HCEC 1CT (cell line): ENCODE measurements at regions not wholly inside any gene's neighbourhood (a gene's known extent, or its start where the extent isn't known, plus 50 kb on each side); places are given as distances from the start of the nearest gene placed in this dataset.
A peak's percentile ranks its signal among the peaks of the same experiment; 100 is the strongest.
"Not testable (repeated sequence)": the region's sequence is repeated elsewhere in the genome, so short reads cannot be mapped to it uniquely, and the experiment has no call there.

ENCODE experiments used
- DNase-seq: peaks from one replicate; pipeline ENCODE4 v3.0.0-alpha.2; 2017

DNA sequence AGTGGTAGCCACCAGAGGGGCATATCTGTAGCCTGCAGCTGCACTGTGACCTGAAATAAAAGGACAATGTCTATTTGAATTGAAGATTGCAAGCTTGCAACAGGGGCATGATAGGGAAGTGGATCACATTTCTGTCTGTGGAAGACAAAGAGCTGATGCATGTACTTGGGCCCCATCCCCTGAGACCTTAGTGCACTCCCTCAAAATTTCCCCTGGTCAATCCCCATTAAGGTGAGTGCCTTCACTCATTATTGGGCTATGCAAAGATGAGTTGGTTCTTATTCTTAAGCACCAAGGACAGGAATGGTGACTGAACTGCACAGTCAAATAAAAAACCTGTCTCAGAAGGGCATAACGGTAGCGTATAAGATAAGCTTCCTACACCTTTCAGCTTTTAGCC lies 273.1 kb upstream of the ARSJ start:
- no peak for DNase-seq

DNA sequence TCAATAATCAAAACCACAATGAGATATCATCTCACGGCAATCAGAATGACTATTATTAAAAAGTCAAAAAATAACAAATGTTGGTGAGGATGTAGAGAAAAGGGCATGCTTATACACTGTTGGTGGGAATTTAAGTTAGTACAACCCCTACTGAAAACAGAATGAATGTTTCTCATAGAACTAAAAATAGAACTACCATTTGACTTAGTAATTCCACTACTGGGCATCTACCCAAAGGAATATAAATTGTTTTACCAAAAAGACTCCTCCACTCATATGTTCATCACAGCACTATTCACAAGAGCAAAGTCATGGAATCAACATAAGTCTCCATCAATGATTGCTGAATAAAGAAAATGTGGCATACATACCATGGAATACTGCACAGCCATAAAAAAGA lies 278.1 kb upstream of the ARSJ start:
- DNase-seq: peak; percentile 14

DNA sequence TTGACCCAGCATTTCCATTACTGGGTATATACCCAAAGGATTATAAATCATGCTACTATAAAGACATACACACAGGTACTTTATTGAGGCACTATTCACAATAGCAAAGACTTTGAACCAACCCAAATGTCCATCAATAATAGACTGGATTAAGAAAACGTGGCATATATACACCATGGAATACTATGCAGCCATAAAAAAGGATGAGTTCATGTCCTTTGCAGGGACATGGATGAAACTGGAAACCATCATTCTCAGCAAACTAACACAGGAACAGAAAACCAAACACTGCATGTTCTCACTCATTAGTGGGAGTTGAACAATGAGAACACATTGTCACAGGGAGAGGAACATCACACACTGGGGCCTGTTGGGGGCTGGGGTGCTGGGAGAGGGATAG lies 283.0 kb upstream of the ARSJ start:
- not testable (repeated sequence) for DNase-seq

DNA sequence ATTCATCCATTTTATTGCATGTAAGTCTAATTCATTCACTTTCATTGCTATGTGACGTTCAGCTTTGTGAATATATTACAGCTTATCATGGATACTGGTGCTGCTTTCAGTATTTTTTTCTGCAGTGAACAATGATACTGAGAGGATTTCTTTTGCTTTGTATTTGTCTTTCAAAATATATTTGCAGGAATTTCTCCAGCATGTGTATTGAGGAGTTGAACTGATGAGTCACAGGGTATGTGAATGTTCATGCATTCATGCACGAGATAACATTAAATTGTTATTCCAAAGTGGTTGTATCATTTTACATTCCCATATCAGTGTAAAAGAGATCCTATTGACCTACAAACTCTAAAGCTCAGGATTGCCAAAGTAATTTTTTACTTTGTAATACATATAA lies 283.8 kb upstream of the ARSJ start:
- DNase-seq: peak; percentile 35

DNA sequence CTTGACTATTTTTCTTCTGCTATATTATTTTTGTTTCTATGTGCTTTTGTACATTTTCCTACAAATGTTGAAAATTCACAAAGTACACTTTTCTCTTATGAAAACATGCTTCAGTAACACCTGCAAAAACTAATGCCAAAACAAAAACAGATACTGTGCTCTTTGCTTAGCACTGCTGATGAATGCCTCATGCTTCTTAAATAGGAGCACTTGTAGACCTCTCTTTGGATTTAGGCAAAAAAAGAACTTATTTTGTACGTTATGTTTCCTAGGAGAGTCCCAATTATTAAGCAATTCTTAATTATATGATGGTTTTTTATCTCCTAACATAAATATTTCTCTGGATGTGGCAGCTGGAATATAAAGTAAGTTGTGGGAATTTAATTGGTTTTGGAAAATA lies 285.0 kb upstream of the ARSJ start:
- no peak for DNase-seq

DNA sequence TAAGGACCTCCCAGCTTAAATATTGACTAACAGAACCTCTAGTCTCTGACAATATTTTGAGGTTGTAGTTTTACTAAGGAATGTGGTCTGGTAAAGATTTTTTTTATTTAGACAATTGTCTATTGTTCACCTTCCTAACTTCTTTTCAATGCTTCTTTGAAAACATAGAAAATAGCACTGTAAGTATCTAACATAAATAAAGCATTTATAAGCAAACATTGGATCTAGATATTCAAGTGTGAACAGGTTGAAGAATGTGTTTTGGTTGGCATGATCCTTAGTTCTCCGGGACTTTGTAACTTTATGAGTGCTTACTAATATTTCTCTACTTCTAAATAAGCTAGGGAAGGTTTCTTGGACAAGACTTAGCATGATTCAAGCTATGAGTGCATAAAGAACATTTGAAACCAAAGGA lies 285.4 kb upstream of the ARSJ start:
- no peak for DNase-seq

DNA sequence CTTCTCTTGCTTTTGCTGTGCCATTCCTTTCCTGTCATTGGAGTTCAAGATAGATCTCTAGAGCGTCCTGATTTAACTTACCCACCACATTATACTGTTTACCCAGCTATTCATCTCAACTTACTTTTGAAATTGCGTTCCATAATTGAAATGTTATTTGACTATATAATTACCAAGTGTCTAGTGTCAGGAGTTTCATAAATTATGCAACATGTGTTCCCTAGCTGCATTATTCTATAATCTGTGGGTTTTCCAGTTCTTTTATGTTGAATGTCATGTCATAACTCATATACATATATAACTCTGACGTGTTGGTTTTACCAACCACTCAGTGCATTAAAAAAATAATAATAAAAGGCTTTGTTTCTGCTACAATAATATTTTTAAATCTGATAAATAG lies 285.9 kb upstream of the ARSJ start:
- no peak for DNase-seq

DNA sequence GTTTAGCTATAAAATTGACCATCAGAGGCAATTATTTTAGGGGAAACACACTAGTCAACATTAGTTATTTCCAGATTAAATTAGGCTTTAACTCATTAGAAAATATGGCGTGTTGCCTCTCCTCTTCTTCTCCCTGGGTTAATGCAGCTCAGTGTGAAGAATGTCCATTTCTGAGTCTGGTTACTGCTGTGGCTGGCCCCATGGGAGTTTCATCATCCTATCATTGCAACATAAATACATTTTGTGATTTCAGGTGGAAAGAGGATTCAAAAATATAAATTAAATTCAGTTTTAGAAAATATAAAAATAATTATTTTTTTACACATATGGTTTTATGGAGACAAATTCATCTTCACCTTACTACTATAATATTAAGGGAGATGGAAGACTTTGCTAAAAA lies 288.5 kb upstream of the ARSJ start:
- DNase-seq: no peak

DNA sequence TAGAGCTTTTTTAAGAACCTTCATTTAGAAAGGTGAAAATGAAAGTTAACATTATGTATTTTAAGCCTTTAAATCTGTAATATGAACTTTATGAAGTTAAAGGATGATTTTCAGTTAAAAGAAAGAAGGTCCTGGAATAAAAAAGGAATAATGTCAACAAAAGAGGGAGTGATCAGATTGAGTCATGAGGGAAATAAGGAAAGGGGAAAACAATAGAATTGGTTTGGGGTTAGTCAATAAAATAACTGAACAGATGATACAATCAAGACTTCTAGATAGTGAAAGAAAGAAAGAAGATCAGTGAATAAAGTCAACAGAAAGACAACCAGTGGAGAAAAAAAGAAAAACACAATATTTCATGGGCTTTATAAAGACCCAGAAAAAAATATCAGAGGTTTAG lies 291.6 kb upstream of the ARSJ start:
- no peak for DNase-seq

DNA sequence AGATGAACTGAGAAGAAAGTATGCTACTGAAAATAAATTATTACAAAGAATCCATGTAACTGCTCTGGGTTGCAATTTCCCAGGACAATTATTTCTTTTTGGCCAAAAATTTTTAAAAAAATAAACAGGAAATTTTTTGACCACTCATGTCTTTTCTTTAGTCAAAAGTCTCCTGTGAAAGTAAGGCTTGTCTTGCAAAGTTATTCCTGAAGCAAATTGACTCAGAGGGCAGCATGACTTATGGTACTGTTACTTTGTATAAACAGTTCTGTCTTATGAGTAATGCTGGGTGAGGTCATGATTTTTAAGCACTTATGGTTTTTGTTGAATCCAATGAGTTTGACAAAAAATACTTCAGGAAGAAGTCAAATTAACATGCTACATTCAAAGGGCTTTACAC lies 292.8 kb upstream of the ARSJ start:
- DNase-seq: peak; percentile 91

DNA sequence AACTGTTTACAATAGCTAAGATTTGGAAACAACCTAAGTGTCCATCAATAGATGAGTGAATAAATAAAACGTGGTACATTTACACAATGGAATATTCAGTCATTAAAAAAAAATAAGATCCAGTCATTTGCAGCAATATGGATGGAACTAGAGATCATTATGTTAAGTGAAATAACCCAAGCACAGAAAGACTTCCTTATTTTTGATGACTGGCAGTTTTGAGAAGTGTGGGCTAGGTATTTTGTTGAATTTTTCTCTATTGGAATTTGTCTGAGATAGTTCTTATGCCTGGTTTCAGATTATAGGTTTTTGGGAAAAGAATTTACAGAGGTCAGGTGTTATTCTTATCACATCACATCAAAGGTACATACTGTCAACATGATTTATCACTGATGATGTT lies 293.8 kb upstream of the ARSJ start:
- no peak for DNase-seq

DNA sequence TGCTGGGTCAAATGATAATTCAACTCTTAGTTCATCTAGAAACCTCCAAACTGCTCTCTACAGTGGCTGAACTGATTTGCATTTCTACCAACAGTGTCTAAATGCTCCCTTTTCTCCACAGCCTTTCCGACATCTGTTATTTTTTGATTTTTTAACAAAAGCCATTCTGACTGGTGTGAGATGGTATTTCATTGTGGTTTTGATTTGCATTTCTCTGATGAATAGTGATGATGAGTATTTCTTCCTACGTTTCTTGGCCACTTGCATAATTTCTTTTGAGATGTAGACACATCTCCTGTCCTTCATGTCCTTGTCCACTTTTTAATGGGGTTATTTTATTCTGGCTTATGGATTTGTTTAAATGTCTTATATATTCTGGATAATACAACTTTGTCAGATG lies 298.2 kb upstream of the ARSJ start:
- peak; percentile 58 for DNase-seq

DNA sequence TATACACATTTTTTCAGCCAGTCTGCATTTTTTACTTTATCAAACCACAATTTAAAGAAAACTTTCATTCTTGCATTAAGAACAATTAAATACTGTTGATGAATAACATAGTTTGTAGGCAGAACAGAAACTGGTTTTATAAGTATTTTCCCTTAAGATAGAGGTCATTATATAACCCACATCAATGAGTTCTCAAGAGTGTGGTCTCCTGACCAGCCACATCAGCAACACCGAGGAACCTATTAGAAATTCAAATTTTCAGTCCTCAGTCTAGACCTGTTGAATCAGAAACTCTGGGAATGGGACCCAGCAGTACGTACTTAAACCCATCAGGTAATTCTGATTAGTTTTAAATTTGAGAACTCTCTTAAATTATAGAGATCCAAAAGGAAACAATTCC lies 299.6 kb upstream of the ARSJ start:
- DNase-seq: no peak

DNA sequence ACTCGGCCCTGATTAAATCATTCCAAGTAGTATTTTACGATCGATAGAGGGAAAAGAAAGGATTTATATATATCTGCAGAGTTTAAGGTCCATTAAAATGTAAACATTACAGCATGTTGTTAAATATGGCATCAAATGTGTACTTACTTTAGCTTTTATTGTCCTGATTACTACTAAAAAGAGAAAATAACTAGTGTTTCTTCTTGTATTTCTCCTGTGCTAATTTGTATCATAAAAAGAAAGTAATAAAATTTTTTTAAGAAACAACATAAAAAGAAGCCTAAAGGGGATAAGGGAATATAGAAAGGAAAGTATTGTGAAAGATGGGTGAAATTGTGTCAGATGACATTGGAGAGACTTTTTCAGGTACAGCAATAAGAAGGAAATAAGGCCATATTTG lies 300.3 kb upstream of the ARSJ start:
- DNase-seq: no peak

DNA sequence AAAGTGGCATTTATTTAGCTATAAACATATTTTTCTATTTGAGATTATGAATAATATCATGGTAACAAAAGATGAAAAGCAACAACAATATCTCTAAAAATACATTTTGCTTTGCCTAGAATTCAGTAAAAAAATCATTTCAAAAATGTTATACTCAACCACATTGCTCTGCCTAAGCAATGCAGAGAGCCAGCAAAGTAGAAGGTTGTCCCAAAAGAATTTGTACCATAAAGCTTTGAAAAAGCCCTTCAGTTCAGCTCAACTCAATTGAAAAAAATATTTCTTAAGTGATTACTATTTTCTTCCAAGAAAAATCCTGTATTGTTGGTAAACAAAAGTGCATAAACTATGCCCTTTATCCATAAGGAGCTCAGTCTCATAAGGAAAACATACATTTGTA lies 301.2 kb upstream of the ARSJ start:
- DNase-seq: no peak

DNA sequence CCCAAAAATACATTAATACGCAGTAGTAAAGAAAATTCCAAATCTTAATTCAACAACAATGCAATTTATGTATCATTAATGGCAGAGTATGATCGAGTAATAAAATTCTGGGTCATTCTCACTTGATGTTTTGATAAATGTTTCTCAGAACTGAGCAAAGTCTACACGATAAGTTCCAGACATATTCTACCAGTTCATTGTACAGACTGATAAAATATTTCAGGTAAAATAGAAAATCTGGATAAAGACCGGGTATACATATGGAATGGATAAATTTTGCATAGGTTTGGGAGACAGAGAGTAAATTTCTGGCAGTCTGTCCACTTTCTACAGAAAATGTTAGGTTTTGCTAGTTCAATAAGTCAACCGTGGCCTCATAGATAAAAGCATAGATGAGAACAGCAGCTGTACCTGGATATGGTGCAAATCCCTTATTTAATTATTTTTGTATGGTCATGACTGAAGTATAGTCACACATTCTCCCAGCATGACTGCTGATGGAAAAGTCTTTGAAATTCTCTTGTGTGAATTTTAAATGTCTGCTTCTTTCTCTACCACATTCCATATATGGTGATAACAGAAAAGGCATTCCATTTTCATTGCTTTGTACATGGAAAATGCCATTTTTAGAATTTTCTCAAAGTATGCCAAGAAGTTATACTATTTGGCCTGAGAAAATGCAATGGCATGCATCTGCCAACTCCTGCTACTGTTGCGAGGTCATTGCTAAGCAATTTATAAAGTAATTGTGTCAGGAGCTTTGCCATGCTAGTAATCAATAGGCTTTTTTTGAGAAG lies 301.9 kb upstream of the ARSJ start:
- DNase-seq: peak; percentile 56

DNA sequence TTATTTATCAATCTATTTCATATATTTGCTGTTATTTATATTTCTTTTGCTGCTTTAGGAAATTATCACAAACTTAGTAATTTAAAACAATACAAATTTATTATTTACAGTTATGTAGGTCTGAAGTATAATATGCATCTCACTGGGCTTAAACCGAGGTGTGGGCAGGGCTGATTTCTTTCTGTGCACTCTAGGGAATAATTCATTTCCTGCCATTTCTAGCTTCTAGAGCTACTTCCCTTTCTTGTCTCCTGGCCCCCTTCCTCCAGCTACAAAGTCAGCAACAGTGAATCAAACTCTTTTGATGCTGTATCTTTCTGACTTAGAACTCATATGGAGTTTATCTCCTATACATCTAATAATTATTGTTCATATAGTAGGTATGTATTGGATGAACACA lies 303.5 kb upstream of the ARSJ start:
- no peak for DNase-seq

DNA sequence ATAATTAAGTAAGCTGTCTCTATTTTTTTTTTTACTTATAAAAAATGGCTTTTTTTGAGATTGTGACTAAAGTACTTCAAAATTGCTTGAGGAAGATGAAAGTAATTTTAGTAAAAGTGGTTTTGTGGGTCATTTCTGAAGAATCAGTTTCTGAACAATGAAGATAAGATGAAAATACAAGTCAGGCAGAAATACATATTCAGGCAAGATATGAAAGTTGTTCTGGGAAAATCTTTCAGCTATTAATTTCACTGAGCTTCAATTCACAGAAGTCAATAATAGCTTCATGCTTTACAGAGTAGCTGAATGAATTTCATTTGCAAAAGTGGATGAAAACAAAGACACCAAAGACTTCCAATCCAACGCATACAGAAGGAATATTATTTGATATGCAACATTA lies 305.2 kb upstream of the ARSJ start:
- DNase-seq: no peak

DNA sequence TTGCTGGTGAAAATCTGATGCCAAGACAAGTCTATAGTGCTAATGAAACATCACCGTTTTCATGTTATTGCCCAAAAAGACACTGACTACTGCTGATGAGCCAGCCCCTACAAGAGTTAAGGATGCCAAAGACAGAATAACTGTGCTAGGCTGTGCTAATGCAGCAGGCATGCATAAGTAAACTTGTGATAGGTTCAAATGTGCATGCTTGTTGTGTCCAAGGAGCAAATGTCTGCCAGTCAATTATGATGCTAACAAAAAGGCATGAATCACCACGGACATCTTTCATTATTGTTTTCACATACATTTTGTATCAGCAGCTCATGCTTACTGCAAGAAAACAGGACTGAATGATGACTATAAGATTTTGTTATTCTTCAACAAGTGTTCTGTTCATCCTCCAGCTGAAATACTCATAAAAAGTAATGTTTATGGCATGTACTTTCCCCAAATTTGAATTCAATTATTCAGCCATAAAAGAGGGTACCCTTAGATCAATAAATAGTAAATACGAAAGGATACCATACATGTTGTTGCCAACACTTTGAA lies 306.9 kb upstream of the ARSJ start:
- DNase-seq: no peak

DNA sequence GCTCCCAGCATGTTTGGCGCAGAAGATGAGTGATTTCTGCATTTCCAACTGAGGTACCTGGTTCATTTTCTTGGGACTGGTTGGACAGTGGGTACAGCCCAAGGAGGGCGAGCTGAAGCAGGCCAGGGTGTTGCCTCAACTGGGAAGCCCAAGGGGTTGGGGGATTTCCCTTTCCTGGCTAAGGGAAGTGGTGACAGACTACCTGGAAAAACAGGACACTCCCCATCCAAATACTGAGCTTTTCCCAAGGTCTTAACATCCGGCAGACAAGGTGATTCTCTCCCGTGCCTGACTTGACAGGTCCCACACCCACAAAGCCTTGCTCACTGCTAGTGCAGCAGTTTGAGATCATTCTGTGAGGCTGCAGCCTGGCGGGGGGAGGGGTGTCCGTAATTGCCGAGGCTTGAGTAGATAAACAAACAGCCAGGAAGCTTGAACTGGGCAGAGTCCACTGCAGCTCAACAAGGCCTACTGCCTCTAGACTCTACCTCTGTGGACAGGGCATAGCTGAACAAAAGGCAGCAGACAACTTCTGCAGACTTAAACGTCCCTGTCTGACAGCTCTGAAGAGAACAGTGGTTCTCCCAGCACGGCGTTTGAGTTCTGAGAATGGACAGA lies 307.7 kb upstream of the ARSJ start:
- no peak for DNase-seq

DNA sequence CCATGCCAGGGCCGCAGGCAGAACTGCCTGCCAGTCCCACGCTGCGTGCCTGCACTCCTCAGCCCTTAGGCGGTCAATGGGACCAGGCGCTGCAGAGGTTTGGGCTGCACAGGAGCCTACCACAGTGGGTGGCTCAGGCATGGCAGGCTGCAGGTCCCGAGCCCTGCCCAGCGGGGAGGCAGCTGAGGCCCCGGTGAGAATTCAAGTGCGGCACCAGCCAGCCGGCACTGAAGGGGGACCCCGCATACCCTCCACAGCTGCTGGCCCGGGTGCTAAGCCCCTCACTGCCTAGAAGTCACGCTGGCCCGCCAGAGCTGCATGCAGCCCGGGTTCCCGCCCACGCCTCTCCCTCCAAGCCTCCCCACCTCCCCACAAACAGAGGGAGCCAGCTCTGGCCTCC lies 302.5 kb upstream of the UGT8 start:
- no peak for DNase-seq

DNA sequence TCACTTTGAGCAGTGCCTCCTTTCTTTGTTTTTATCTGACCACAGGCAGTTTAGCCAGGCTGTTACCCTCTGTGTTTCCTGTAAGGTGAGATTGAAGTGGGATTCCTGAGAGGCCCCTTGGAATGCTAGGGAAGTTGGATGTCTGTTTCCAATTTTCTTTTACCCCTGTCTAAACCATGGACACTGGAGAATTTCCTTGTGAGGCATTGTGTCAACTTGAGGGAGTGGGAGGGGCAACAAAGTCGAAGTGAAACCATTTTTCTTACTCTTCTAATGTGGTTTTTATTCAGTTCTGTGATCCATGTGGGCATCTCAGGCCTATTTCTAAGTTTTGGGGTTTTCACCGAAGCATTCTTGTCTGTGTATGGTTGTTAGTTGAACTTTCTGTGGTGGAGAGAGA lies 296.1 kb upstream of the UGT8 start:
- no peak for DNase-seq

DNA sequence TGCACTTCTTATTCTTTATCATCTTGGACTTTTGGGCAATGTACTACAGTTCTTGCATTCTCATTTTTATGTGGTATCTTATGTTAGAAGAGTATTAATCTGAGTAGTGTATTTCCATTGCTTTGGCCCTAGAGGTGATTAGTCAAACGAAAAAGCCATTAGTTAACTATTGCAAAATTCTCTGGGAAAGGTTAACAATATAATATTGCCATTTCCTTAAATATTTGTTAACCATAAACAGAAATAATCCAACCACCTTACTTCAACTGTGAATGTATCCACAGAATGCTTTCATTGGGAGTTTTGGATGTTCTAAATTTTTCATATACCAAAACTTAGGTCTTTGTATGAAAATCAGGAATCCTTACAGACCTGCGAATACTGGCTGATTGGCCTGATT lies 294.6 kb upstream of the UGT8 start:
- DNase-seq: no peak

DNA sequence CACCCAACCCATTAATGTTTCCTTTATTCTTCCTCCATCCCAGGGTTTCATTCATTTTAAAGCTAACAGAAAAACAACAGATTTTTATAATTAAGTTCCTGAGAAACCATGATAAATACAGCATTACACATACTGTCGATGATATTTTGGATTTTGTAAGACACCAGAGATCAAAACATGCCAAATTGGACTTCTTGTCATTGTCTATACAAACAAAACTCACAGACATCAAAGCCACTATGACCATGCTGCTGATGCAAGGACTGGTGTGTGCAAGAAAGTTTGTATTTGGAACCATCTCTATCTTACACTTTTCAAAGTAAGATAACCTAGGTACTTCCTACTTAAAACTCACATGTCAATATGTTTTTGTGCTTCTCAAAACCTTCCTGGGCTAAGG lies 294.0 kb upstream of the UGT8 start:
- DNase-seq: no peak

DNA sequence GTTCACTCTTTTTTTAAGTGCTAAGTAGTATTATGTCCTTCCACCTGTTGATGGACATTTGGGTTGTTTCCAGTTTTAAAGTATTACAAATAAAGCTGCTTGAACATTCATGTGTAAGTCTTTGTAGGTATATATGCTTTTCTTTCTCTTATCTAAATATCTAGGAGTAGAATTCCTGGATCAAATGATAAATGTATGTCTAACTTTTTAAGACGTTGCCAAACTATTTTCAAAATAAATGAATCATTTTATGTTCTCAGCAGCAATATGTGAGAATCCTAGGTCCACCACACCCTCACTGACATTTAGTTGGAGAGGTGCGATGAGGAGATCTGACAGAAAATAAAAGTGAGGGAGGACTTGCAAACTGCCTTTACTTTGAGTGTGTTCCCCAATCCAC lies 291.7 kb upstream of the UGT8 start:
- no peak for DNase-seq
